Stimulated activated CD8-positive, alpha-beta memory T cell treated with anti-CD3 and anti-CD28 coated beads, Interleukin-4, amount 100 ng/mL, for 48 hours (primary cell): ENCODE measurements at regions not wholly inside any gene's neighbourhood (a gene's known extent, or its start where the extent isn't known, plus 50 kb on each side); places are given as distances from the start of the nearest gene placed in this dataset.

Experiments
- DNase-seq: peaks from one replicate; pipeline ENCODE4 v3.0.0-alpha.2; 2020

- no peak for DNase-seq
Measured at GRCh38 chr21:19878133-19878532, 1120.1 kb upstream of the NCAM2 start.

GRCh38 chr21:19899645-19900044 is 1098.6 kb upstream of the NCAM2 start:
- no peak for DNase-seq

GRCh38 chr21:19900149-19900548 is 1098.1 kb upstream of the NCAM2 start:
- no peak for DNase-seq

- DNase-seq: no peak
Measured at GRCh38 chr21:19908390-19908789, 1089.8 kb upstream of the NCAM2 start.

GRCh38 chr21:19914028-19914427 is 1084.2 kb upstream of the NCAM2 start:
- no peak for DNase-seq

- DNase-seq: no peak
Measured at GRCh38 chr21:19921211-19921610, 1077.0 kb upstream of the NCAM2 start.

- DNase-seq: no peak
Measured at GRCh38 chr21:19922122-19922521, 1076.1 kb upstream of the NCAM2 start.

GRCh38 chr21:19935467-19935866 is 1062.7 kb upstream of the NCAM2 start:
- no peak for DNase-seq

- no peak for DNase-seq
Measured at GRCh38 chr21:19937619-19938018, 1060.6 kb upstream of the NCAM2 start.

- no peak for DNase-seq
Measured at GRCh38 chr21:19941626-19942025, 1056.6 kb upstream of the NCAM2 start.

- no peak for DNase-seq
Measured at GRCh38 chr21:19950347-19950746, 1047.9 kb upstream of the NCAM2 start.

- DNase-seq: no peak
Measured at GRCh38 chr21:19969156-19969555, 1029.1 kb upstream of the NCAM2 start.

GRCh38 chr21:19981938-19982337 is 1016.3 kb upstream of the NCAM2 start:
- no peak for DNase-seq

- DNase-seq: no peak
Measured at GRCh38 chr21:19986396-19986795, 1011.8 kb upstream of the NCAM2 start.

GRCh38 chr21:19987671-19988070 is 1010.5 kb upstream of the NCAM2 start:
- no peak for DNase-seq

GRCh38 chr21:19992540-19992939 is 1005.7 kb upstream of the NCAM2 start:
- no peak for DNase-seq

GRCh38 chr21:19993268-19993667 is 1004.9 kb upstream of the NCAM2 start:
- DNase-seq: no peak

- no peak for DNase-seq
Measured at GRCh38 chr21:19995253-19995652, 1003.0 kb upstream of the NCAM2 start.

GRCh38 chr21:19998453-19998852 is 999.8 kb upstream of the NCAM2 start:
- DNase-seq: no peak

GRCh38 chr21:19999369-20000272 is 998.6 kb upstream of the NCAM2 start:
- no peak for DNase-seq

GRCh38 chr21:20004367-20004766 is 993.8 kb upstream of the NCAM2 start:
- DNase-seq: no peak

- DNase-seq: no peak
Measured at GRCh38 chr21:20010691-20011200, 987.5 kb upstream of the NCAM2 start.

- DNase-seq: no peak
Measured at GRCh38 chr21:20013851-20014250, 984.4 kb upstream of the NCAM2 start.

- no peak for DNase-seq
Measured at GRCh38 chr21:20016435-20017005, 981.7 kb upstream of the NCAM2 start.
